GM19351 (cell line): ENCODE measurements at regions not wholly inside any gene's neighbourhood (a gene's known extent, or its start where the extent isn't known, plus 50 kb on each side); places are given as distances from the start of the nearest gene placed in this dataset.

Experiments
- ATAC-seq: cut with Tn5 transposase; IDR thresholded peaks from one replicate; pipeline ENCODE4 v1.9.1; 2021; ENCODE audit warnings: mild to moderate bottlenecking, moderate library complexity; ENCODE audit not compliant: unreplicated experiment

DNA sequence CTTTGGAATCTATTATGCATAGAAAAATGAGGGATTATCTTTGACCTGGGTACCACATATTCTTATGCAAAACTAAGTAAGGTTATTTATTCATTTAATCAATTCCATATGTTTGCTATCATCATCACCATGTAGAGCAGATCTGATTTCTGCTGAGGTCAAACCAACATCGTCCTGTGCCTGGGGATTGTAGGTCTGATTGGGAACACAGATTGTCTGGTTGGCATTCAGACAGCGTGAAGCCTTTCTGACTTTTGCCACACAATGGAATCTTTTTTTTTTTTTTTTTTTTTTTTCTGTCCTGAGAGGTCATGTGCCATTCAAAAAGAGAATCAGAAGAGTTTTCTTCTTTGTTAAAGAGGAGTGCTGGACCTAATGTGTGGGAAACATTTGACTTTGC is 142.9 kb downstream of the RAB11FIP2 start:
- no peak for ATAC-seq

- no peak for ATAC-seq
Observed at GRCh38 chr10:117905404-117905803, 141.3 kb downstream of the RAB11FIP2 start.

DNA sequence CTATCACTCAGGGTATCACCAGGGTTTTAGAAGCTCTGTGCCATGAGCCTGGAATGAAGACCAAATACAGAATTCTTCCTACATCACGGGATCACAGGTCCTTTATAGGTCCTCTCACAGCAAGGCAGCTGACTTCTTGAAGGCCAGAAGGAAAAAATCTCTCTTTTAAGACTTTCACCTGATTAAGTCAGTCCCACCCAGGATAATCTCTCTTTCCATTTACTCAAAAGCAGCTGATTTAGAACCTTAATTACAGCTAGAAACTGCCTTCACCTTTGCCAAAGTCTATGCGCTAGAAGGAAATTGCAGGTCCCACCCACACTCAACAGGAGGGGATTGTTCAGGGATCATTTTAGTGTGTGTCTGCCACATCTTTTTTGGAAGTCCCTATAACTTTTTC is 135.1 kb downstream of the RAB11FIP2 start:
- no peak for ATAC-seq

GRCh38 chr10:117914334-117914733 is 132.4 kb downstream of the RAB11FIP2 start:
- no peak for ATAC-seq

DNA sequence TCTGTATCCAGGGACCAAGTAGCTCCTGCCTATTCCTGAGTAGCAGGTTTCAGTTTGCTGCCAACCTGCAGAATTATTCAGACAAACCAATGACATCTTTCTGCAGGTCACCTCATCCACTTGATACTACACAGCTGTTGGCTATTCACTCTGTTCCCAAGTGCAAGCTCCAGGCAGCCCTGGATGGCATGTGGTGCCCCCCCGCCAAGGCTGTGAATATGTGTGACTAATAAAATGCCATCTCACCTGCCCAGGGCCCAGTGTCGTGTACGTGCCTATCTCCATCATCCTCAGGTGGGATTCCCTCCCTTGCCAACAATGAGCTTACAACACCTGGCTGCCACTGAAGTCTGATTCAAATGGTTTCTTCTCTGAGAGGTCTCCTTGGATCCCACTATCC is 125.8 kb downstream of the RAB11FIP2 start:
- ATAC-seq, result no peak

- no peak for ATAC-seq
Observed at GRCh38 chr10:117921421-117921820, 125.3 kb downstream of the RAB11FIP2 start.

GRCh38 chr10:117924820-117925219 is 121.9 kb downstream of the RAB11FIP2 start:
- no peak for ATAC-seq

- no peak for ATAC-seq
Observed at GRCh38 chr10:117925369-117925768, 121.4 kb downstream of the RAB11FIP2 start.

- ATAC-seq, result no peak
Observed at GRCh38 chr10:117926491-117926890, 120.2 kb downstream of the RAB11FIP2 start.

DNA sequence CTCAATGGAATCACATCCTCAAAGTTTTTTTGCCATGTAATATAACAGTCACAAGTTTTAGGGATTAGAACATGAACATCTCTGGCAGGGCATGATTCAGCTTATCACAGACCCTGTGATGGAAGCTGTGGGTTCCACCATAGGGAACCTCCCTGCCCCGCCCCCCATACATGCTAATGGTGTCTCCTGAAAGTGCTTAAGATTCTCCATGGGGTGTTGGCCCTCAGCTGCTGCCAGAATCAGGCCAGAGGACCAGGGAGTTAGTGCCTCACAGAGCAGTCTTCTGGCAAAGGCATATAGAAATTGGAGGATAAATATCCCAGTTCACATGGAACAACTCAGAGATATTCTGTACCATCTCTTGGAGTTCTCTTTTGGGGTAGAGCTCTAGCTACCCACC is 119.4 kb downstream of the RAB11FIP2 start:
- no peak for ATAC-seq

DNA sequence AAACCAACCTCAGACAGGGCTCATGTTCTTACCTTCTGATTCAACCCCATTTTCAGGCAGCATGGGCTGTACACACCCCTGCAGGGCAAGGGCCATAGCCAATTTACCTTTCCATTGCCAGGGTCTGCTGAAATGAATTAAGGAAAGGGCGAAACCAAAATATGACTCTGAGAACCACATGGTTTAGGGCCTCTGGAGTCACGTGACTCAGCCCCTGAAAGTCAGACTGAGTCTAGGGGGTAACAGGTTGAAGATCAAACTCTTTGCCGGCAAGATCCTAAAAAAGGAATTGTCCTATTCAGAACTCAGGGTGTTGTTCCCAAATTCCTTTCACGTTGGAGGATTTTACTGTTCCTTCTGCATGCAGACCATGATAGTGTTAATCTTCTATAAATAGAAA is 118.9 kb downstream of the RAB11FIP2 start:
- no peak for ATAC-seq

DNA sequence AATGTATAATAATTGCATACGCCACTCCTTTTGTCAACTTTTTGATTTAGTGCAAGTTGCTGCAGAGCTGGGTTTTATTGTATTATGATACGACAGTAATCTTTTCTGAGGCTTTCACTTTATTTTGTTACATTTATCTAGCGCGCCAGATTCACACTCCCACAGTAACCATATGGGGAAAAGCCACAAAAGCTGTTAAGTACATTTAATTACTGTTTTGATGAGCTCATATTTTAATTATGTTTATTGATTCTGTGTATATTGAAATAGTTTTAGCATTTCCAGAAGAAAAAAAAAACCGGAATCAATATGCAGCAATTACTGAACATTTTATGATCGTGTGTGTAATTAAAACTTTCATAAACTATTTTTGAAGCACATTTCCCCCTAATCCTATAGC is 118.5 kb downstream of the RAB11FIP2 start:
- no peak for ATAC-seq

- no peak for ATAC-seq
Observed at GRCh38 chr10:117928741-117929140, 118.0 kb downstream of the RAB11FIP2 start.

GRCh38 chr10:117929327-117930067 is 117.2 kb downstream of the RAB11FIP2 start:
- ATAC-seq, result no peak

DNA sequence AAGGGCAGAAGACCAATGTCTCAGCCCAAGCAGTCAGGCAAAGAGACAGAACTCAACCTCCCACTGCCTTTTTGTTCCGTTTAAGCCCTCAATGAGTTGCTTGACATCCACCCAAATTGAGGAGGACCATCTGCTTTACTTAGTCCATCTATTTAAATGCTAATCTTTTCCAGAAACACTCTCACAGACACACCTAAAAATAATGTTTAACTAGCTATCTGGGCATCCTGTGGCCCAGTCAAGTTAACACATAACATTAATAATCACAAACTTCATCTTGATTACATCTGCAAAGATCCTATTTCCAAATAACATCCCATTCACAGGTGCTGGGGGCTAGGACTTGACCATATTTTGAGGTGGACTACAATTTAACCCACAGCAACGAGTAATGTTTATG is 115.7 kb downstream of the RAB11FIP2 start:
- no peak for ATAC-seq

- no peak for ATAC-seq
Observed at GRCh38 chr10:117933036-117933435, 113.7 kb downstream of the RAB11FIP2 start.

GRCh38 chr10:117934477-117934876 is 112.3 kb downstream of the RAB11FIP2 start:
- ATAC-seq, result no peak

DNA sequence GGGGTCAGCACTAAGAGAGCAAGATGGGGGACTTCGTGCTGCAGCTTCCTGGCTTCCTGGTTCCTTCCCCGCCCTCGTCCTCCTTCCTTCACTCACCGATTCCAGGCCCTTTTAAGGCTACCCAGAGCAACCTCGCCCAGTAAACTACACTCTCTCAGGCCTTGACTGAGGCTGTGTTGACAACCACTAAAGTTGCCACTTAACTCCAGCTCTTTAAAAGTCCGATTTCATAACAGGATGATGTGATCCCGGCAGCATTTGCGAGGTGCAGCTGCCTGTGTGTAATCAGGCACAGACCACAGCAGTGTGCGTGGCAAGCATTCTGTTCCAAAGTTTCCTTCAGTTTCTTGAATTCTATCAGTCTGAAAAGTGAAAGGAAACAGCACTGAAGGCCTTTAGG is 110.6 kb downstream of the RAB11FIP2 start:
- ATAC-seq, result no peak

DNA sequence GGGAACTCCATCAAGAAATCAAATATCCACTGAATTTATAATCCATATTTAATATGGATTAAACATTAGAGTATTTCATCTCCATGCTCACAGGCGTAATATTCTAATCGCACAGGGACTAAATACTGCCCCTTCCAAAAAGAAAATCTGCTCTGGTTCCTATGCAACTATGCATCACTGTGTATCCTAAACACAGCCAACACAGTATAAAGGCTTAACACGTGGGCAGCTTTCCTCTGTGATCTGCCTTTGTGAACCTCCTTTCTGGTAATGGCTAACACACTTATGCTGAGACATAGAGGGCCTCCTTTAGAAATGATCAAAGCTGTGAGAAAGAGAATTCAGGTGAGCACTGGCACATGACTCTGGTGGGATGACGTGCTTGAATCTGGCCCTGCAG is 110.2 kb downstream of the RAB11FIP2 start:
- ATAC-seq, result no peak

GRCh38 chr10:117936976-117937375 is 109.8 kb downstream of the RAB11FIP2 start:
- no peak for ATAC-seq

- ATAC-seq, result no peak
Observed at GRCh38 chr10:117938104-117938503, 108.6 kb downstream of the RAB11FIP2 start.

DNA sequence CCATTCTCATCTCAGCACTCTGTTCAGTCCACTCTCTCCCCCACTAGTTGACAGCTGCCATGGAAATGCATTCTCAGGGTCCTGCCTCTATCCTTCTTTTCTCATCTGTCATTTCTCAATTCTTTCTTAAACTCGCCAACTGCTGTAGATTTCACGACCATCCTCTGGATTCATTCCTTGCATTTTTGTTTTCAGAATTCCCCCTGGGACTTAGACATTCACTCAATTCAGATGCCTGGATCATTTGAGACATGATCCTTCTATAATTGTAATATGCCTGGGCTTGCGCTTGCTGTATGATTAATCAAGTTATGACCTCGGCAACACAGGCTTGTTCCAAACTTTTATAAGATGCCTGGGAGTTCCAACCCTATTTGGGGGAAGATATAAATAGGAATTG is 104.5 kb downstream of the RAB11FIP2 start:
- no peak for ATAC-seq
